HG02763 (cell line): ENCODE measurements at regions not wholly inside any gene's neighbourhood (a gene's known extent, or its start where the extent isn't known, plus 50 kb on each side); places are given as distances from the start of the nearest gene placed in this dataset.

Source experiments
- ATAC-seq: cut with Tn5 transposase; IDR thresholded peaks from one replicate; pipeline ENCODE4 v1.9.1; 2021; ENCODE audit warnings: mild to moderate bottlenecking, moderate library complexity; ENCODE audit not compliant: unreplicated experiment

DNA sequence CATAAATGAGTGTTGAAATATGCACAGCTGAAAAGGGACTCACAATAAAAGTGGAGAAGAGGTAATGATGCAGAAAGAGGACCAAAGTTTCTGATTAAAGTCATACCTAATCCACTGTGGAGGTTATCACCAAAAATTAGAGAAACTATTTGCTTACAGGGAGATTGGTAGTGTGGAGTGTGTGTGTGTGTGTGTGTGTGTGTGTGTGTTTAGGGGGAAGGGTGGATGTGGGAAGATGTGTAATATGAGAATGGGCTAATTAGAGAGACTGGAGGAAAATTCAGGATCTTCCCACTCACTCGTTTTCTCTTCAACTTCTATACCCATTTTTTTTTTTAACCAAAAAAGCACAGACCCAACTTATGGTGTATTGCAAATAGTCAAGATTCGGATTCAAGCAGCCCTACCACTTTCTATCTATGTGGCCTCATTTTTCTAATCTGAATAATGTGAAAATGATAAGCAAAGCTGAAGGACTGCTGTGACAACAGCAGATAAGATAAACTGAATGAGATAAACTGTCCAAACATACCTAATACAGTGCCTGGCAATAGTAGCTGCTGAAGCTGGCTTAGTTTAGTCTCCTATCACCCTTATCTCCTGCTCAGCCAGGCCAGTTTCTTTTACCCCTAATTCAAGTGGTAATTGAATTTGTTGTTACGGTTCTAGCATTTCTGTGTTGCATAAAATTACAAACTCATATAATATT is 501.1 kb downstream of the KDM4C start:
- ATAC-seq, result no peak

GRCh38 chr9:7246917-7247522 is 489.2 kb downstream of the KDM4C start:
- no peak for ATAC-seq

DNA sequence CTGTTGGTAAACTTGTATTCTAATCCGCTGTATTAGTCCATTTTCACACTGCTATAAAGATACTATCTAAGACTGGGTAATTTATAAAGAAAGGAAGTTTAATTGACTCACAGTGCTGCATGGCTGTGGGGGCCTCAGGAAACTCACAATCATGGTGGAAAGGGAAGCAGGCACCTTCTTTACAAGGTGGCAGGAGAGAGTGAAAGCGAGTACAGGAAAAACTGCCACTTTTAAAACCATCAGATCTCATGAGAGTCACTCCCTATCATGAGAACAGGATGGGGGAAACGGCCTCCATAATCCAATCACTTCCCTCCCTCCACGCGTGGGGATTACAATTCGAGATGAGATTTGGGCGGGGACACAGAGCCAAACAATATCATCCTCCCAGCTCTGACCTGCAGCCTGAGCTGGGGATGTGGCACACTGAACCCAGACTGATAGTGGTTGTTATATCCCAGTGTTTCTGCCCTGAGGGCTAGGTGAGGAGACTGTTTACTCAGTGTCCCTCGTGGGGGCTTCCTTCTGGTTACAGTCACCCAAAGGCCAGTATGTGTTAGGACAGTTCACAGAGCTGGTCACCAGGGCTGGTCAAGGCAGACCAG is 488.3 kb downstream of the KDM4C start:
- no peak for ATAC-seq

GRCh38 chr9:7243838-7244237 is 486.1 kb downstream of the KDM4C start:
- ATAC-seq, result no peak

- no peak for ATAC-seq
Observed at GRCh38 chr9:7242126-7242525, 484.4 kb downstream of the KDM4C start.

DNA sequence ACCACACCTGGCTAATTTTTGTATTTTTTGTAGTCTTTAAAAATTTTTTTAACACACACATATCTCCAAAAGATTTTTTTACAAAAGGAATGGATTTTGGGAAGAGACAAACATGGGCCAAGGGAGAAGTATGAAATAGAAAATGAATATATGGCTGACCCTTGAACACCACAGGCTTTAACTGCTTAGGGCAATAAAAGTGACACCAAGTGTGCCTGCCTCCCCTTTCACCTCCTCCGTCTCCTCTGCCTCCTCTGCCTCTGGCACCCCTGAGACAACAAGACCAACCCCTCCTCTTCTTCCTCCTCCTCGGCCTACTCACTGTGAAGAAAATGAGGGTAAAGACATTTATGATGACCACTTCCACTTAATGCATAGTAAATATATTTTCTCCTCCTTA is 483.9 kb downstream of the KDM4C start:
- ATAC-seq, result no peak

GRCh38 chr9:7240569-7241311 is 483.0 kb downstream of the KDM4C start:
- no peak for ATAC-seq

GRCh38 chr9:7239708-7240107 is 481.9 kb downstream of the KDM4C start:
- no peak for ATAC-seq

- ATAC-seq, result no peak
Observed at GRCh38 chr9:7238247-7238637, 480.5 kb downstream of the KDM4C start.

DNA sequence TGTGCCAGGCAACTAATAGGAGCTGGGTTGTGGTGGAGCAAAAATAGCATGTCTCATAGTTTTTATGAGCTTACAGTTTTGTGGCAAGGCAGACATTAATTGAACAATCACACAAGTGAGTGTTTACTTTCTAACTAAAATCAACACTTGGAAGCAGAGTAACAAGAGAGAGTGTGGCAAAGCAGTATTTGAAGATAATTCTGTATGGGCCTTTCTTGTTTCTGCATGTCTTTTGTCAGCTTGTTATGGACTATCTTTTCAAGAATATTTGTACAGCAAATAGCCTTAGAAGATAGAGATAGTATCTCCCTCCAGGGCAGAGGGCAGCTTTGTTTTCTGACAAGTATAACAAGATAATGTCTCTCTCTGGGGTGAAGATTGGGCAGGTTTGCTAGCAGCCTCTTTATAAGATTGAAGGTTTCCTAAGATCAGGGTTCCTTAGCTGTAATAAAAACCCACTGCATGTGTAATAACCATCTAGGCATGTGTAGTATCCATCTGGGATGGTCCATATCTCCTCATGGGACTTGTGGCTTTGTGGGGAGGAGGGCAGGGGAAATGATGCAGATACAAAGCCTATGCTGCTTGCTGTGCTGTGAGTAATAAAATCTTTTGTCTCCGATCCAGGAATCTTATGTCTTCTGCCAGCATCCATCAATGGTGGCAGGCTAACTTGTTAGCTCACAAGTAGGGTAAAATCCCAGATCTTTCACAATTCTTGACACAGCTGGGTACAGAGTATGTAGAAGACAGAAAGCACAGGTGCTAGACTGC is 479.9 kb downstream of the KDM4C start:
- no peak for ATAC-seq

- ATAC-seq, result no peak
Observed at GRCh38 chr9:7236186-7236585, 478.4 kb downstream of the KDM4C start.

- ATAC-seq, result no peak
Observed at GRCh38 chr9:7234144-7234543, 476.4 kb downstream of the KDM4C start.

DNA sequence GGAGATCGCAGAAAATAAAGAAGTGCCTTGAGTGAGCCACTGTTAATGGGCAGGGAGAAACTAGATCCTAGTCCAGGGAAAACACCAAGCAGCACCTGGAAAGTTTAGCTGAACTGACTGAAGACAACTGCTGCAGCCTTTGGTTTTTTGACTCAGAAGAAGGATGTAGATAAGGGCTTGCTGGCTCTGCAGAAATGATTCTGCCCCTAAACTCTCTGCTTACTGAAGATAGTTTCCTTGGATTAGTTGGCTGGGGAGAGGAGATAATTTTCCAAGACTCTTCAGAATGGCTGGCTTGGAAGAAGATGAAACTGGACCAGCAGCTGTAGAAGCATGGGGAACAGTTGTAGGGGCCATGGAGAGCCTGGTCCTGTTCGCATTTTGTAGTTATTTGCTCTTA is 471.8 kb downstream of the KDM4C start:
- ATAC-seq, result no peak

DNA sequence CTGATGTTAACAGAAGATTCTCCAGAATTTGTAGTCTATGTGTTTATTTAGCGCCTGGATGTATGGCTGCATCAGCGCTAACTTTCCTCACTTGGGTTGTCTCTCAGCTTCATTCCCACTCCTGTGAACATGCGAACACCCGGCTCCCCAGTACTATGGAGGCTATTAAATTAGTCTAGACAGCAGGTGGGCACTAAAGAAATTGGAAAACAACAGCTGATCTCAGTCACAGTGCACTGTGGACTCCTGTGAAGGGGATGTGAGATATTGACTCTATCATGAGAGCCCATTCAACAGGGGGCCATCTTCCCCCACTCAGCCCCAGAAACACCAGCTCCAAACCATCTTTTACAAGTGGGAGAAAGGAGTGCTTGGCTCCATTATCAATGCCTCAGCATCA is 471.0 kb downstream of the KDM4C start:
- ATAC-seq, result no peak

DNA sequence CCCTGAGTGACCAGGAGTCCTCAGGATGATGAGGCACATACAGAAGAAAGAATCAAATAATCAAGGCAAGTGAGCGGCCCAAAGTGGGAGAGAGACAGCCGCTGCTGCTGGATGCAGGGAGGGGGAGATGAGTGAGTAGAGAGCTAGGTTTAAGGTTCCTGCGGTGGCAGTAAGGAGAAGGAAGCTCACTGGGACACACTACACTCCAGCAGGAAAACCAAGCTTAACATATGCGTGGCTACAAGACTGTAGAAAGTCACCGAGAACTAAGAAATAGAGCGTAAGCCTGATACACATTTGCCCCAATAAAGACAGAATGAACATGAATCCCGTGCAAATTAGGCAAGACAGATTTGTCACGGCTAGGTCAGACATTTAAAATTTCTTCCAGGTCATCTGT is 470.2 kb downstream of the KDM4C start:
- no peak for ATAC-seq

- no peak for ATAC-seq
Observed at GRCh38 chr9:7226007-7226640, 468.4 kb downstream of the KDM4C start.
